KMS-11 (cell line): ENCODE measurements at regions not wholly inside any gene's neighbourhood (a gene's known extent, or its start where the extent isn't known, plus 50 kb on each side); places are given as distances from the start of the nearest gene placed in this dataset.

Experiments
- H2AFZ ChIP-seq: fragments of 200-600 bp; sonication (generic); 2 replicates; pipeline ENCODE4 v1.6.1; 2016; ENCODE audit warnings: antibody characterized with exemption, mixed run types, low read depth
- H3K27ac ChIP-seq: fragments of 200-600 bp; sonication (generic); 2 replicates; pipeline ENCODE4 v1.6.1; 2016; ENCODE audit warnings: mild to moderate bottlenecking, mixed run types
- H3K27me3 ChIP-seq: fragments of 200-600 bp; sonication (generic); 2 replicates; pipeline ENCODE4 v1.6.1; 2017; ENCODE audit warnings: mild to moderate bottlenecking, low read depth, mixed run types, moderate library complexity; ENCODE audit not compliant: insufficient read depth
- H3K36me3 ChIP-seq: fragments of 200-600 bp; sonication (generic); 2 replicates; pipeline ENCODE4 v1.6.1; 2017; ENCODE audit warnings: mild to moderate bottlenecking, mixed run types; ENCODE audit not compliant: insufficient read depth
- H3K4me1 ChIP-seq: fragments of 200-600 bp; sonication (generic); 2 replicates; pipeline ENCODE4 v1.6.1; 2016; ENCODE audit warnings: mild to moderate bottlenecking, low read depth, mixed run types; ENCODE audit not compliant: poor library complexity, severe bottlenecking
- H3K4me2 ChIP-seq: fragments of 200-600 bp; sonication (generic); 2 replicates; pipeline ENCODE4 v1.7.0; 2016; ENCODE audit warnings: mild to moderate bottlenecking, mixed run types
- H3K4me3 ChIP-seq: fragments of 200-600 bp; sonication (generic); IDR thresholded peaks from 2 replicates; pipeline ENCODE4 v1.6.1; 2017; ENCODE audit warnings: low read depth, low read length, mixed read lengths; ENCODE audit not compliant: insufficient read depth
- H3K79me2 ChIP-seq: fragments of 200-600 bp; sonication (generic); 2 replicates; pipeline ENCODE4 v1.6.1; 2016; ENCODE audit warnings: low read depth, mixed run types; ENCODE audit not compliant: insufficient read depth
- H3K9ac ChIP-seq: fragments of 200-600 bp; sonication (generic); 2 replicates; pipeline ENCODE4 v1.6.1; 2016; ENCODE audit warnings: mild to moderate bottlenecking, mixed run types
- H4K20me1 ChIP-seq: fragments of 200-600 bp; sonication (generic); 2 replicates; pipeline ENCODE4 v1.6.1; 2016; ENCODE audit warnings: mild to moderate bottlenecking, mixed run types; ENCODE audit not compliant: insufficient read depth
- CTCF ChIP-seq: fragments of 200-600 bp; sonication (generic); conservative IDR thresholded peaks from 2 replicates; pipeline ENCODE4 v1.6.1; 2017; ENCODE audit warnings: low read depth, mild to moderate bottlenecking, antibody characterized with exemption, low read length, moderate library complexity, mixed read lengths

GRCh38 chr1:20423169-20423795 is 62.7 kb downstream of the CAMK2N1 start:
- no peak overlapping the region for H3K4me3 ChIP-seq
- no peaks in the 10 kb centered on the region for H3K36me3 ChIP-seq
- no peaks in the 10 kb centered on the region for H4K20me1 ChIP-seq
- H3K4me1 ChIP-seq = no peaks in the 10 kb centered on the region
- no peaks in the 10 kb centered on the region for H3K79me2 ChIP-seq
- no peak overlapping the region for H3K4me2 ChIP-seq
- H3K27ac ChIP-seq = no peak overlapping the region
- TF ChIP-seq CTCF = no peak
- H3K27me3 ChIP-seq = peaks cover 18% of the 10 kb centered on the region; the same call in 1 of the 2 replicates
- H2AFZ ChIP-seq = no peak overlapping the region
- H3K9ac ChIP-seq = no peak overlapping the region

GRCh38 chr1:20421441-20421840 is 64.6 kb downstream of the CAMK2N1 start:
- Histone ChIP-seq H2AFZ (no peak overlapping the region), H3K36me3 (no peaks in the 10 kb centered on the region), H3K4me2 (no peak overlapping the region), H3K4me1 (no peaks in the 10 kb centered on the region), H3K27ac (no peak overlapping the region), H3K79me2 (no peaks in the 10 kb centered on the region), H3K27me3 (peaks cover 18% of the 10 kb centered on the region; the same call in 1 of the 2 replicates), H3K9ac (no peak overlapping the region), H3K4me3 (no peak overlapping the region), H4K20me1 (no peaks in the 10 kb centered on the region)
- TF ChIP-seq CTCF = no peak

- H2AFZ ChIP-seq = no peak overlapping the region
- no peaks in the 10 kb centered on the region for H3K79me2 ChIP-seq
- TF ChIP-seq CTCF = no peak
- no peak overlapping the region for H3K27ac ChIP-seq
- H3K27me3 ChIP-seq = peaks cover 9% of the 10 kb centered on the region; the same call in 1 of the 2 replicates
- no peak overlapping the region for H3K4me3 ChIP-seq
- no peak overlapping the region for H3K4me2 ChIP-seq
- no peaks in the 10 kb centered on the region for H3K36me3 ChIP-seq
- H4K20me1 ChIP-seq = no peaks in the 10 kb centered on the region
- H3K4me1 ChIP-seq = no peaks in the 10 kb centered on the region
- H3K9ac ChIP-seq = no peak overlapping the region
These were observed 68.4 kb downstream of the CAMK2N1 start for GRCh38 chr1:20417581-20417980.

- no peak overlapping the region for H3K9ac ChIP-seq
- no peak overlapping the region for H3K4me3 ChIP-seq
- no peaks in the 10 kb centered on the region for H3K79me2 ChIP-seq
- H3K4me2 ChIP-seq = no peak overlapping the region
- H3K27me3 ChIP-seq = peaks cover 9% of the 10 kb centered on the region; the same call in 1 of the 2 replicates
- no peak overlapping the region for H2AFZ ChIP-seq
- no peaks in the 10 kb centered on the region for H3K36me3 ChIP-seq
- H4K20me1 ChIP-seq = no peaks in the 10 kb centered on the region
- TF ChIP-seq CTCF = no peak
- no peak overlapping the region for H3K27ac ChIP-seq
- H3K4me1 ChIP-seq = no peaks in the 10 kb centered on the region
These were observed 69.3 kb downstream of the CAMK2N1 start for GRCh38 chr1:20416706-20417105.
